Neural cell (in vitro differentiated cells): ENCODE measurements at regions not wholly inside any gene's neighbourhood (a gene's known extent, or its start where the extent isn't known, plus 50 kb on each side); places are given as distances from the start of the nearest gene placed in this dataset.
"Not testable (repeated sequence)": the region's sequence is repeated elsewhere in the genome, so short reads cannot be mapped to it uniquely, and the experiment has no call there.

ENCODE experiments used
- H2AFZ ChIP-seq: fragments of 200-600, 300-800 bp; sonication (generic), shearing (Covaris generic); 2 replicates; pipeline ENCODE4 v1.6.0; 2014; ENCODE audit warnings: low read depth, mild to moderate bottlenecking, antibody characterized with exemption, low read length, moderate library complexity
- H3F3A ChIP-seq: fragments of 200-600 bp; shearing (Covaris generic); 2 replicates; pipeline ENCODE4 v1.6.1; 2016; ENCODE audit warnings: mild to moderate bottlenecking, moderate library complexity, mixed read lengths, antibody characterized with exemption, low read length; ENCODE audit not compliant: insufficient read depth, poor library complexity, severe bottlenecking
- H3K27ac ChIP-seq: fragments of 200-600, 300-800 bp; sonication (generic), shearing (Covaris generic); 2 replicates; pipeline ENCODE4 v1.5.1; 2014; ENCODE audit warnings: mild to moderate bottlenecking, low read length, moderate library complexity
- H3K27me3 ChIP-seq: fragments of 300-800, 200-600 bp; sonication (generic), shearing (Covaris generic); 2 replicates; pipeline ENCODE4 v1.6.0; 2014; ENCODE audit warnings: mild to moderate bottlenecking, low read depth, low read length, moderate library complexity; ENCODE audit not compliant: insufficient read depth
- H3K36me3 ChIP-seq: fragments of 300-800, 200-600 bp; sonication (generic), shearing (Covaris generic); 2 replicates; pipeline ENCODE4 v1.5.1; 2014; ENCODE audit warnings: mild to moderate bottlenecking, antibody characterized with exemption, low read length, moderate library complexity; ENCODE audit not compliant: insufficient read depth
- H3K4me2 ChIP-seq: fragments of 300-800, 200-600 bp; sonication (generic), shearing (Covaris generic); 2 replicates; pipeline ENCODE4 v1.6.0; 2014; ENCODE audit warnings: mild to moderate bottlenecking, low read length
- H3K4me3 ChIP-seq: fragments of 300-800, 200-600 bp; sonication (generic), shearing (Covaris generic); 2 replicates; pipeline ENCODE4 v1.5.1; 2014; ENCODE audit warnings: mild to moderate bottlenecking, low read length, moderate library complexity
- H3K79me2 ChIP-seq: fragments of 200-600 bp; shearing (Covaris generic); replicated peaks from 2 replicates; pipeline ENCODE4 v1.6.0; 2014; ENCODE audit warnings: mild to moderate bottlenecking, low read length, moderate library complexity; ENCODE audit not compliant: insufficient read depth
- H3K9ac ChIP-seq: fragments of 300-800, 200-600 bp; sonication (generic), shearing (Covaris generic); 2 replicates; pipeline ENCODE4 v1.6.1; 2016; ENCODE audit warnings: mild to moderate bottlenecking, low read length, mixed read lengths
- H3K9me2 ChIP-seq: fragments of 200-600 bp; shearing (Covaris generic); 2 replicates; pipeline ENCODE4 v1.6.1; 2016; ENCODE audit warnings: mild to moderate bottlenecking, low read length, mixed read lengths; ENCODE audit not compliant: insufficient read depth
- H3K9me3 ChIP-seq: fragments of 200-600, 300-800 bp; sonication (generic), shearing (Covaris generic); 2 replicates; pipeline ENCODE4 v1.6.1; 2016; ENCODE audit warnings: mild to moderate bottlenecking, mixed run types, low read length, moderate library complexity, mixed read lengths
- H4K20me1 ChIP-seq: fragments of 200-600 bp; shearing (Covaris generic); 2 replicates; pipeline ENCODE4 v1.6.1; 2016; ENCODE audit warnings: mild to moderate bottlenecking, mixed run types; ENCODE audit not compliant: insufficient read depth
- EP300 ChIP-seq: fragments of 450-650 bp; conservative IDR thresholded peaks from 2 replicates; pipeline ENCODE4 v1.6.1; 2014; ENCODE audit warnings: antibody characterized with exemption, mild to moderate bottlenecking, moderate library complexity; ENCODE audit not compliant: poor library complexity, severe bottlenecking
- EZH2 ChIP-seq: fragments of 200-600, 300-800 bp; shearing (Covaris generic), sonication (generic); IDR thresholded peaks from 2 replicates; pipeline ENCODE4 v1.6.1; 2014; ENCODE audit warnings: antibody characterized with exemption, low read length, borderline replicate concordance, mild to moderate bottlenecking; ENCODE audit not compliant: insufficient read depth, poor library complexity, severe bottlenecking
- MXI1 ChIP-seq: fragments of 450-650 bp; conservative IDR thresholded peaks from 2 replicates; pipeline ENCODE4 v1.6.1; 2014; ENCODE audit warnings: antibody characterized with exemption, mild to moderate bottlenecking; ENCODE audit not compliant: poor library complexity, severe bottlenecking
- POLR2AphosphoS5 ChIP-seq: IDR thresholded peaks from 2 replicates; pipeline ENCODE4 v1.6.1; 2012
- RAD21 ChIP-seq: fragments of 450-650 bp; conservative IDR thresholded peaks from 2 replicates; pipeline ENCODE4 v1.6.1; 2014; ENCODE audit warnings: antibody characterized with exemption, mild to moderate bottlenecking, moderate library complexity
- REST ChIP-seq: IDR thresholded peaks from 2 replicates; pipeline ENCODE4 v1.6.1; 2012; ENCODE audit warnings: borderline replicate concordance
- SMC3 ChIP-seq: fragments of 450-650 bp; conservative IDR thresholded peaks from 2 replicates; pipeline ENCODE4 v1.6.1; 2014; ENCODE audit warnings: antibody characterized with exemption, mild to moderate bottlenecking, moderate library complexity; ENCODE audit not compliant: poor library complexity
- TAF1 ChIP-seq: IDR thresholded peaks from 2 replicates; pipeline ENCODE4 v1.6.1; 2012; ENCODE audit warnings: low read depth
- TF ChIP-seq, protein P1 (sequence below): fragments of 450-650 bp; IDR thresholded peaks from 2 replicates; pipeline ENCODE4 v1.5.1; 2014; ENCODE audit warnings: antibody characterized with exemption, mild to moderate bottlenecking, moderate library complexity; ENCODE audit not compliant: poor library complexity, severe bottlenecking

DNA sequence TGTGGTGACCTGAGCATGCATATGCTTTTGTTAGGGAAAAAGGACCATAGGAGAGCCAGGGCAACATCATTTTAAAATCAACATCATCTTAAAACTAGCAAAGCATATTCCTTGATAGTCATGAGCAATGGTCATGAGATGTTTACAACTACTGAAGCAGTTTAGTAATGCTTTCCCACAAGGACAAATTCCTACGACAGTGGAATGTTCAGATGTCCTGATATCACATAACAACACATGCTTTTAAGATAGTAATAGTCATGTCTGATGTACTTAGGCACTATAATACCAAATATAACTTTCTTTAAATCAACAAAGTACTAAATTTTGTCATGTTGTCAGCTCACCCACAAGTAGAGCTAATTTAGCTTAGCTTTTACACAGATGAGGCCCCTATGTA lies 370.3 kb downstream of the HTR1B start:
- H3K36me3 ChIP-seq, result no peaks in the 10 kb centered on the region
- no peaks in the 10 kb centered on the region for H3K79me2 ChIP-seq
- H3K4me3 ChIP-seq, result no peak overlapping the region
- H4K20me1 ChIP-seq, result no peaks in the 10 kb centered on the region
- no peak overlapping the region for H3K27ac ChIP-seq
- no peak overlapping the region for H3K4me2 ChIP-seq
- H2AFZ ChIP-seq, result no peak overlapping the region
- no peaks in the 10 kb centered on the region for H3K27me3 ChIP-seq
- TF ChIP-seq SMC3, result no peak
- no peak for TF ChIP-seq MXI1
- TF ChIP-seq, protein P1, sequence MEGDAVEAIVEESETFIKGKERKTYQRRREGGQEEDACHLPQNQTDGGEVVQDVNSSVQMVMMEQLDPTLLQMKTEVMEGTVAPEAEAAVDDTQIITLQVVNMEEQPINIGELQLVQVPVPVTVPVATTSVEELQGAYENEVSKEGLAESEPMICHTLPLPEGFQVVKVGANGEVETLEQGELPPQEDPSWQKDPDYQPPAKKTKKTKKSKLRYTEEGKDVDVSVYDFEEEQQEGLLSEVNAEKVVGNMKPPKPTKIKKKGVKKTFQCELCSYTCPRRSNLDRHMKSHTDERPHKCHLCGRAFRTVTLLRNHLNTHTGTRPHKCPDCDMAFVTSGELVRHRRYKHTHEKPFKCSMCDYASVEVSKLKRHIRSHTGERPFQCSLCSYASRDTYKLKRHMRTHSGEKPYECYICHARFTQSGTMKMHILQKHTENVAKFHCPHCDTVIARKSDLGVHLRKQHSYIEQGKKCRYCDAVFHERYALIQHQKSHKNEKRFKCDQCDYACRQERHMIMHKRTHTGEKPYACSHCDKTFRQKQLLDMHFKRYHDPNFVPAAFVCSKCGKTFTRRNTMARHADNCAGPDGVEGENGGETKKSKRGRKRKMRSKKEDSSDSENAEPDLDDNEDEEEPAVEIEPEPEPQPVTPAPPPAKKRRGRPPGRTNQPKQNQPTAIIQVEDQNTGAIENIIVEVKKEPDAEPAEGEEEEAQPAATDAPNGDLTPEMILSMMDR, result no peak
- TF ChIP-seq EP300, result no peak
- TF ChIP-seq EZH2, result no peak
- no peak for TF ChIP-seq TAF1
- no peak for TF ChIP-seq REST
- TF ChIP-seq RAD21, result no peak
- TF ChIP-seq POLR2AphosphoS5, result no peak
- H3K9me3 ChIP-seq, result no peaks in the 10 kb centered on the region
- H3K9me2 ChIP-seq, result no peaks in the 10 kb centered on the region
- H3K9ac ChIP-seq, result no peak overlapping the region
- H3F3A ChIP-seq, result no peaks in the 10 kb centered on the region

- Histone ChIP-seq H3F3A (no peaks in the 10 kb centered on the region), H2AFZ (no peak overlapping the region), H3K9me3 (no peaks in the 10 kb centered on the region), H3K27ac (no peak overlapping the region), H3K9me2 (no peaks in the 10 kb centered on the region), H3K9ac (no peak overlapping the region), H4K20me1 (no peaks in the 10 kb centered on the region), H3K4me2 (no peak overlapping the region), H3K36me3 (no peaks in the 10 kb centered on the region), H3K4me3 (no peak overlapping the region), H3K27me3 (no peaks in the 10 kb centered on the region), H3K79me2 (no peaks in the 10 kb centered on the region)
- TF ChIP-seq, protein P1, result no peak
- TF ChIP-seq TAF1 (no peak), REST (no peak), EZH2 (no peak), MXI1 (no peak), SMC3 (no peak), EP300 (no peak)
Measured at GRCh38 chr6:77089776-77090175, 373.5 kb downstream of the HTR1B start.

GRCh38 chr6:77087794-77088318 lies 375.4 kb downstream of the HTR1B start:
- not testable (repeated sequence) for H3K4me3 ChIP-seq, H3K9ac ChIP-seq

More at GRCh38 chr6:77087794-77088318, 375.4 kb downstream of the HTR1B start:
- not testable (repeated sequence) for H3K9me2 ChIP-seq, H3K36me3 ChIP-seq, H3K79me2 ChIP-seq, H3K27me3 ChIP-seq, H3K9me3 ChIP-seq, H2AFZ ChIP-seq, H3K27ac ChIP-seq, H3F3A ChIP-seq, H3K4me2 ChIP-seq, H4K20me1 ChIP-seq
